Neural cell (in vitro differentiated cells): ENCODE measurements at regions not wholly inside any gene's neighbourhood (a gene's known extent, or its start where the extent isn't known, plus 50 kb on each side); places are given as distances from the start of the nearest gene placed in this dataset.

ENCODE experiments used
- H2AFZ ChIP-seq: fragments of 200-600, 300-800 bp; sonication (generic), shearing (Covaris generic); 2 replicates; pipeline ENCODE4 v1.6.0; 2014; ENCODE audit warnings: low read depth, mild to moderate bottlenecking, antibody characterized with exemption, low read length, moderate library complexity
- H3F3A ChIP-seq: fragments of 200-600 bp; shearing (Covaris generic); 2 replicates; pipeline ENCODE4 v1.6.1; 2016; ENCODE audit warnings: mild to moderate bottlenecking, moderate library complexity, mixed read lengths, antibody characterized with exemption, low read length; ENCODE audit not compliant: insufficient read depth, poor library complexity, severe bottlenecking
- H3K27ac ChIP-seq: fragments of 200-600, 300-800 bp; sonication (generic), shearing (Covaris generic); 2 replicates; pipeline ENCODE4 v1.5.1; 2014; ENCODE audit warnings: mild to moderate bottlenecking, low read length, moderate library complexity
- H3K27me3 ChIP-seq: fragments of 300-800, 200-600 bp; sonication (generic), shearing (Covaris generic); 2 replicates; pipeline ENCODE4 v1.6.0; 2014; ENCODE audit warnings: mild to moderate bottlenecking, low read depth, low read length, moderate library complexity; ENCODE audit not compliant: insufficient read depth
- H3K36me3 ChIP-seq: fragments of 300-800, 200-600 bp; sonication (generic), shearing (Covaris generic); 2 replicates; pipeline ENCODE4 v1.5.1; 2014; ENCODE audit warnings: mild to moderate bottlenecking, antibody characterized with exemption, low read length, moderate library complexity; ENCODE audit not compliant: insufficient read depth
- H3K4me2 ChIP-seq: fragments of 300-800, 200-600 bp; sonication (generic), shearing (Covaris generic); 2 replicates; pipeline ENCODE4 v1.6.0; 2014; ENCODE audit warnings: mild to moderate bottlenecking, low read length
- H3K4me3 ChIP-seq: fragments of 300-800, 200-600 bp; sonication (generic), shearing (Covaris generic); 2 replicates; pipeline ENCODE4 v1.5.1; 2014; ENCODE audit warnings: mild to moderate bottlenecking, low read length, moderate library complexity
- H3K79me2 ChIP-seq: fragments of 200-600 bp; shearing (Covaris generic); replicated peaks from 2 replicates; pipeline ENCODE4 v1.6.0; 2014; ENCODE audit warnings: mild to moderate bottlenecking, low read length, moderate library complexity; ENCODE audit not compliant: insufficient read depth
- H3K9ac ChIP-seq: fragments of 300-800, 200-600 bp; sonication (generic), shearing (Covaris generic); 2 replicates; pipeline ENCODE4 v1.6.1; 2016; ENCODE audit warnings: mild to moderate bottlenecking, low read length, mixed read lengths
- H3K9me2 ChIP-seq: fragments of 200-600 bp; shearing (Covaris generic); 2 replicates; pipeline ENCODE4 v1.6.1; 2016; ENCODE audit warnings: mild to moderate bottlenecking, low read length, mixed read lengths; ENCODE audit not compliant: insufficient read depth
- H3K9me3 ChIP-seq: fragments of 200-600, 300-800 bp; sonication (generic), shearing (Covaris generic); 2 replicates; pipeline ENCODE4 v1.6.1; 2016; ENCODE audit warnings: mild to moderate bottlenecking, mixed run types, low read length, moderate library complexity, mixed read lengths
- H4K20me1 ChIP-seq: fragments of 200-600 bp; shearing (Covaris generic); 2 replicates; pipeline ENCODE4 v1.6.1; 2016; ENCODE audit warnings: mild to moderate bottlenecking, mixed run types; ENCODE audit not compliant: insufficient read depth
- EP300 ChIP-seq: fragments of 450-650 bp; conservative IDR thresholded peaks from 2 replicates; pipeline ENCODE4 v1.6.1; 2014; ENCODE audit warnings: antibody characterized with exemption, mild to moderate bottlenecking, moderate library complexity; ENCODE audit not compliant: poor library complexity, severe bottlenecking
- EZH2 ChIP-seq: fragments of 200-600, 300-800 bp; shearing (Covaris generic), sonication (generic); IDR thresholded peaks from 2 replicates; pipeline ENCODE4 v1.6.1; 2014; ENCODE audit warnings: antibody characterized with exemption, low read length, borderline replicate concordance, mild to moderate bottlenecking; ENCODE audit not compliant: insufficient read depth, poor library complexity, severe bottlenecking
- MXI1 ChIP-seq: fragments of 450-650 bp; conservative IDR thresholded peaks from 2 replicates; pipeline ENCODE4 v1.6.1; 2014; ENCODE audit warnings: antibody characterized with exemption, mild to moderate bottlenecking; ENCODE audit not compliant: poor library complexity, severe bottlenecking
- POLR2AphosphoS5 ChIP-seq: IDR thresholded peaks from 2 replicates; pipeline ENCODE4 v1.6.1; 2012
- RAD21 ChIP-seq: fragments of 450-650 bp; conservative IDR thresholded peaks from 2 replicates; pipeline ENCODE4 v1.6.1; 2014; ENCODE audit warnings: antibody characterized with exemption, mild to moderate bottlenecking, moderate library complexity
- SMC3 ChIP-seq: fragments of 450-650 bp; conservative IDR thresholded peaks from 2 replicates; pipeline ENCODE4 v1.6.1; 2014; ENCODE audit warnings: antibody characterized with exemption, mild to moderate bottlenecking, moderate library complexity; ENCODE audit not compliant: poor library complexity
- TAF1 ChIP-seq: IDR thresholded peaks from 2 replicates; pipeline ENCODE4 v1.6.1; 2012; ENCODE audit warnings: low read depth
- TF ChIP-seq, protein P1 (sequence below): IDR thresholded peaks from 2 replicates; pipeline ENCODE4 v1.6.1; 2012; ENCODE audit warnings: borderline replicate concordance
- TF ChIP-seq, protein P2 (sequence below): fragments of 450-650 bp; IDR thresholded peaks from 2 replicates; pipeline ENCODE4 v1.5.1; 2014; ENCODE audit warnings: antibody characterized with exemption, mild to moderate bottlenecking, moderate library complexity; ENCODE audit not compliant: poor library complexity, severe bottlenecking

DNA sequence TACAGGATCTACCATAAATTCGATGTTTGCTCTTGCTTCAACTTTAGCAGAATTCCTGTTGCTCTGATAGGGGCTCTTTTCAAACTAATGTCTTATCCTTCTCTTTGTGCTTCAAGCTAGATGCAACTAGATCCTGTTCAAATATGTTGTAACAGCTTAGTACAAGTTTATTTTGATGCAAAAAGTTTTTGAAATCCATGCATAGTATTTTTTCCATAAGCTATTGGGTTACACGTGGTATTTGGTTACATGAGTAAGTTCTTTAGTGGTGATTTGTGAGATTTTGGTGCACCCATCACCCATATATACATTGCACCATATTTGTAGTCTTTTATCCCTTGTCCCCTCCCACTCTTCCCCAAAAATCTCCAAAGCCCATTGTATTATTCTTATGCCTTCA, 907.7 kb downstream of the LTN1 start:
- H3K4me2 ChIP-seq, result no peak overlapping the region

DNA sequence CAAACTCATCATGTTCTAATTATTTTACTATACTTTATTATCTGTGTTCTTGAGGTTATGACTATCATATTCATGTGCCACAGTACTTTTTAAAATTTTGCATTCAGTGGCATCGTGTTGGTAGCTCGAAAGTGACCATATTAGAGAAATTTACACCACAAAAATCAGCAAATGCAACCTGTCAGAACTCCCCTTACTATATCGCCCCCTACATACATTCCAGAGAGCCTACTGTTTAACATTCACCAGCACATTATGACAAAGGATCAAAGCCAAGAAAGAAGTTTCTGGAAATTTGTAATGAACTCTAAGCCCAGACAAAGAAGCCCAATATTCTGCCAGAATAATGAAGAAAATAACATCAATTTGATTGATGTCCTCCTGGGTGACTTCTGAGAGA, 909.3 kb downstream of the LTN1 start:
- Histone ChIP-seq H3K9ac (no peak overlapping the region), H3K9me3 (no peaks in the 10 kb centered on the region), H3K9me2 (no peaks in the 10 kb centered on the region), H3K27me3 (no peaks in the 10 kb centered on the region), H3K4me3 (no peak overlapping the region), H3F3A (no peaks in the 10 kb centered on the region), H3K4me2 (no peak overlapping the region), H3K36me3 (no peaks in the 10 kb centered on the region), H3K27ac (no peak overlapping the region), H3K79me2 (no peaks in the 10 kb centered on the region), H4K20me1 (no peaks in the 10 kb centered on the region), H2AFZ (no peak overlapping the region)
- TF ChIP-seq POLR2AphosphoS5, result no peak
- TF ChIP-seq, protein P1, sequence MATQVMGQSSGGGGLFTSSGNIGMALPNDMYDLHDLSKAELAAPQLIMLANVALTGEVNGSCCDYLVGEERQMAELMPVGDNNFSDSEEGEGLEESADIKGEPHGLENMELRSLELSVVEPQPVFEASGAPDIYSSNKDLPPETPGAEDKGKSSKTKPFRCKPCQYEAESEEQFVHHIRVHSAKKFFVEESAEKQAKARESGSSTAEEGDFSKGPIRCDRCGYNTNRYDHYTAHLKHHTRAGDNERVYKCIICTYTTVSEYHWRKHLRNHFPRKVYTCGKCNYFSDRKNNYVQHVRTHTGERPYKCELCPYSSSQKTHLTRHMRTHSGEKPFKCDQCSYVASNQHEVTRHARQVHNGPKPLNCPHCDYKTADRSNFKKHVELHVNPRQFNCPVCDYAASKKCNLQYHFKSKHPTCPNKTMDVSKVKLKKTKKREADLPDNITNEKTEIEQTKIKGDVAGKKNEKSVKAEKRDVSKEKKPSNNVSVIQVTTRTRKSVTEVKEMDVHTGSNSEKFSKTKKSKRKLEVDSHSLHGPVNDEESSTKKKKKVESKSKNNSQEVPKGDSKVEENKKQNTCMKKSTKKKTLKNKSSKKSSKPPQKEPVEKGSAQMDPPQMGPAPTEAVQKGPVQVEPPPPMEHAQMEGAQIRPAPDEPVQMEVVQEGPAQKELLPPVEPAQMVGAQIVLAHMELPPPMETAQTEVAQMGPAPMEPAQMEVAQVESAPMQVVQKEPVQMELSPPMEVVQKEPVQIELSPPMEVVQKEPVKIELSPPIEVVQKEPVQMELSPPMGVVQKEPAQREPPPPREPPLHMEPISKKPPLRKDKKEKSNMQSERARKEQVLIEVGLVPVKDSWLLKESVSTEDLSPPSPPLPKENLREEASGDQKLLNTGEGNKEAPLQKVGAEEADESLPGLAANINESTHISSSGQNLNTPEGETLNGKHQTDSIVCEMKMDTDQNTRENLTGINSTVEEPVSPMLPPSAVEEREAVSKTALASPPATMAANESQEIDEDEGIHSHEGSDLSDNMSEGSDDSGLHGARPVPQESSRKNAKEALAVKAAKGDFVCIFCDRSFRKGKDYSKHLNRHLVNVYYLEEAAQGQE, result no peak
- TF ChIP-seq TAF1, result no peak
- no peak for TF ChIP-seq RAD21
- no peak for TF ChIP-seq EZH2

More for the DNA sequence above, 907.7 kb downstream of the LTN1 start:
- H3K9me3 ChIP-seq, result no peaks in the 10 kb centered on the region
- TF ChIP-seq SMC3 (no peak), EP300 (no peak), RAD21 (no peak), EZH2 (no peak), MXI1 (no peak)
- TF ChIP-seq, protein P2, sequence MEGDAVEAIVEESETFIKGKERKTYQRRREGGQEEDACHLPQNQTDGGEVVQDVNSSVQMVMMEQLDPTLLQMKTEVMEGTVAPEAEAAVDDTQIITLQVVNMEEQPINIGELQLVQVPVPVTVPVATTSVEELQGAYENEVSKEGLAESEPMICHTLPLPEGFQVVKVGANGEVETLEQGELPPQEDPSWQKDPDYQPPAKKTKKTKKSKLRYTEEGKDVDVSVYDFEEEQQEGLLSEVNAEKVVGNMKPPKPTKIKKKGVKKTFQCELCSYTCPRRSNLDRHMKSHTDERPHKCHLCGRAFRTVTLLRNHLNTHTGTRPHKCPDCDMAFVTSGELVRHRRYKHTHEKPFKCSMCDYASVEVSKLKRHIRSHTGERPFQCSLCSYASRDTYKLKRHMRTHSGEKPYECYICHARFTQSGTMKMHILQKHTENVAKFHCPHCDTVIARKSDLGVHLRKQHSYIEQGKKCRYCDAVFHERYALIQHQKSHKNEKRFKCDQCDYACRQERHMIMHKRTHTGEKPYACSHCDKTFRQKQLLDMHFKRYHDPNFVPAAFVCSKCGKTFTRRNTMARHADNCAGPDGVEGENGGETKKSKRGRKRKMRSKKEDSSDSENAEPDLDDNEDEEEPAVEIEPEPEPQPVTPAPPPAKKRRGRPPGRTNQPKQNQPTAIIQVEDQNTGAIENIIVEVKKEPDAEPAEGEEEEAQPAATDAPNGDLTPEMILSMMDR, result no peak
- TF ChIP-seq, protein P1, result no peak
- no peaks in the 10 kb centered on the region for H3K79me2 ChIP-seq
- no peaks in the 10 kb centered on the region for H3K36me3 ChIP-seq
- no peak overlapping the region for H2AFZ ChIP-seq
- no peak overlapping the region for H3K4me3 ChIP-seq
- H3K27ac ChIP-seq, result no peak overlapping the region
- no peaks in the 10 kb centered on the region for H3K27me3 ChIP-seq
- H3K9me2 ChIP-seq, result no peaks in the 10 kb centered on the region
- no peaks in the 10 kb centered on the region for H3F3A ChIP-seq
- no peak overlapping the region for H3K9ac ChIP-seq
- no peaks in the 10 kb centered on the region for H4K20me1 ChIP-seq
